Middle frontal gyrus (tissue), 1 donor: ENCODE measurements at regions not wholly inside any gene's neighbourhood (a gene's known extent, or its start where the extent isn't known, plus 50 kb on each side); places are given as distances from the start of the nearest gene placed in this dataset.

ENCODE experiments used
- DNase-seq: peaks from one replicate; pipeline ENCODE4 v3.0.0-alpha.2; 2015; ENCODE audit warnings: low spot score; ENCODE audit errors: extremely low spot score

DNA sequence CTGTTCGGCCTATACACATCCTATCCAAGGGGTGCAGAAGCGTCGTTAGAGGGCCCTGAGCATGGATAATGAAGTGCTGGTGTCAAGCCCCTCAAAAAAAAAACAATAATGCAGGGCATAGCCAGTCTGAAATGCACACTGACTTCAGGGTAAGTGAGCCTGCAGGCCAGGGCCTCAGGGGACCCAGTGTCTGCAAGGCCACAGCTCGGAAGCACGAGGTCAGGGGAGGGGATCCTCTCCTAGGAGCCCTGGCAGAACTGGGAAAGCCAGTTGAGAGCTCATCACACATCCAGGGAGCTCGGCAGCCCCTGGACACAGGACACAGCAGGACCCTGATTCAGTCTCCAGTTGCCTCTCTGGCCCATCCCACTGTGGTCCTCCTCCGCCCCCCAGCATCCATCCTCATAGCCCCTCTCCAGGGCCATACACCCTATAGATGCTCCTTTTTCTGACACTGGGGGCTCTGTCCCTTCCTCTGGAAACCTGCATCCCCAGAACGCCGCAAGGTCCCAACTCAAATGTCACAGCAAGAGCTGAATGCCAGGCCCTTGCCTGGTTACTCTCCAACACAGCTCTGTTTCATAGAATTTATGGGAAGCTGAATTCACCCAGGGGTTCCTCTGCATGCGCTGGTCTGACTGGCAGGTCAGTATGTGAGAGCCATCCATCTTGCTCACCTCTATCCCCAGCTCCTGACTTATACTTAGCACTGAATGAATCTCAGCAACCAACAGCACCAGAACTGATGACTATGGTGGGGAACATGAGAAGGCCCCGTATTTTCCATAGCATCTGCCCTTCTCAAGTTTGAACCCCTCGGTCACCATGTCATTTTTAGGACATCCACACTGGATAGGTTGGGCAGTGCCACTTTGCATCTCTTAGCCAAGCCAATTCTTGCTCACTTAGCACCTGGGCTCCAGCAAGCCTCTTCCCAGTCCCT lies 717.0 kb upstream of the IGFBP3 start:
- DNase-seq, result no peak

DNA sequence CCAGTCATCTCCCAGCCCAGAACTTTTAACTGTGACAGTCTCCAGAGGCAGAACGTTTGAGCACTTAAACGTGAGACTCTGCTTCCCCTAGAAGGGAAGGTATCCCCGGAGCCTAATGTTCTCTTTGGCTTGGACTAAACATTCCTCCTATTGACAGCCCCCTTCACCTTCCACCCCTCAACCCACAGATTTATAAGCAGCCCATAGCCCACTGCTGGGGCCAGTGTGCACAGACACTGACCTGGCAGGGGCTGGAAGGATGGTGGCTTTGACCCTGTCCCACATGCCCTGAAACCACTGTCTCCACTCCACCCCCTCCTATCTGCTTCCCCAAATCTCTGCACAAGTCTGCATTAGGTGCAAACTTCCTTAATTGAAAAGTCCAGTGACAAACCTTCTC lies 715.0 kb upstream of the IGFBP3 start:
- no peak for DNase-seq

DNA sequence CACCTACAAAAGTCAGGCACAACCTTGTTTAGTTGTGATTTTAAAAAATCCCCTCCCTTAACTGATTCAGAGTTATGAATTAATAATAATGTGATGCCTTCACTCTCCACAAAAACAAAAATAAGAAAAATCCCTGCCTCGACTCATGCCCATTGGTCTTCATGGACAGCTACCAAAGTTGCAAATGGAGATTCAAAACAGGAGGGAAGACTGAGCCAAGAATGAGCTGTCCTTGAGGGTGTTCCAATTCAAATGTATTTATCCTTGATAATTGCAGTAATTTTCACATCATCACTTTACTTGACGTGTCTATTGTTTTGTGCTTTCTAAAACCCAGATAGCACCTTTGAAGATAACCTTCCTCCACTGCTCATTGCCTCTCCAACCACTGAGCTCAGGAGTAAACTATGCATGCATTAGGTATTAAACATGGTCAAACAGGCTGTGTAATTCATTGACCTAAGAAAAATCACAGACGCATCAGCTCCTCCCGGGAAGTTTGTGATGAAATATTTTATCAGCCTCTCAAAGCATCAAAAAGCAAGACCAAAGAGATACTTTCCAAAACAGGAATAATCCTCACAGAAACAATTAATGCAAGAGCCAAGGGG lies 712.7 kb upstream of the IGFBP3 start:
- no peak for DNase-seq

DNA sequence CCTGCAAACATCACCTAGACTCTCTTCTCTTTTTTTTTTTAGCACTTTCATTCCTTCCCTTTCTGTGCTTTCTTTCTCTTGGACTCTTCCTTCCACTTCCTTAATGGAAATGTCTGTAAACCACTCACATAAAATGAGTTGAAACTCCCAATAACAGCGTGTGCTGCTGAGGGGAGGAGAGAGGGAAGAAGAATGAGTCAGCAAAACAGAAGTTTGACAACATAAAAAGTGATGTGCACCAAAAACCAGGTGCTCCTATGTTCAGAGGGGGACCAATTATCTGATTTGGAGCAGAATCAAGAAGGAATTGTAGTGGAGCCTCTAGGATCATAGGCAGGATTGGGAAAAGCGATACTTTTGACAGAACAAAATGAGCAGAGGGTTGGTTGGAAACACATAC lies 712.1 kb upstream of the IGFBP3 start:
- DNase-seq, result no peak

DNA sequence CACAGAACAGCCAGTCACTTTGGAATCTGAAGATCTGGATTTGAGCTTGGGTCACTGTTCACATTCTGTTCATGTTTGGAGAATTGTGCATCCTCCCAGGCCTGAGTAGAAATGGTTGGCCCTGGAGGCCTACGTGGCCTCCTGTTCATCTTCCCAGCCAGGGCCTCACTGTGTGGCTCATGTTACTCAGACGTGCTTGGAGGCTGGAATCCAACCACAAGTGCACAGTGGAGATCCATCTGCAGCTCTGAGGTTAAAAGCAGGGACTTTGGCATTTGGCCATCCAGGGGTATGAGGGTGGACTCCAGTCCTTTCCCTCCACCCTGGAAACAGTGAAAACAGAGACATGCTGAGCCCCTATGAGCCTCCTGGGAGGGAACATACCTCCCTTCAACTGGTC lies 709.0 kb upstream of the IGFBP3 start:
- no peak for DNase-seq

DNA sequence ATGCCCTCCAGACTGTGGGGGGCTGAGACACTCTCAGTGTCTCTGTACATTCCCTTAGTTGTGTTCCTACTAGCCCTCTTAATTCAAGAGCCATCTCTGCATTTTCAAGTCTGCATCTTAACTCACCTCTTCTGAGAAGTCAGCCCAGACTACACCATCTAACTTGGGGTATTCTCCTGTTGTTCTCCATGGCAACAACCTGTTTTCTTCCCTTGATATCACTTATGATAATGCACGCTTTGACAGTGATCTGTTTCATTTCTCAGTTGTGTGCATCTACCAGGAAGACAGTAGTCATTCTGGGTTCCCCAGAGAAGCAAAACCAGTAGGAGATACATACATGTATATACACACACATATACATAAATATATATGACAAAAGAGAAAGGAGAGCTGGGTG lies 707.3 kb upstream of the IGFBP3 start:
- no peak for DNase-seq

DNA sequence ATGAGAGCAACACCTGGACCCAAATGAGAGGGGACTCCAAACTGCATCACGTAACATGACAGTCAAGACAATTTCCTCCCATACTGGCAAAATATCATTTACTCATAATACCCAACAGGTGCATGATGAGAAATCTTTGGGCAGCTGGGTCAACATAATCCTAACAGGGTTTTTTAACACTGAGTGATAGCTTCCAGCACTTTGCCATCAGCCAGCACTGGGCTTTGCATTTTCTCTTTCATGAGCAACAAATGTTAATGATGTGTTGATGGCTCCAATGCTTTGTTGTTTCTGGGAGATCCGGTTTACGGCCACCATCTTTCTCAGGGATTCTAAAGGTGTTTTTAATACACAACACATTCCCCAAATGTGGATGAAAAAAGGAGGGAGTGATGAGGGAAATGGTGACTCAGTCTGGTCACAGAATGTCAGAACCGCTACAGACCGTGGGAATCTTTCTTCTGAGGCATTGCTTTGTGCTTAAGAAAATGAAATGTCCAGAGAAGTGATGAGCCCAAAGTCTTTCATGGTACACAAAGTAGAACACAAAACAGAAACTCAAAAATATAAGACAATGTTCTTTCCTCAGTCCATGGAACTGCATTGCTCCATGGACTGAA lies 705.7 kb upstream of the IGFBP3 start:
- DNase-seq, result no peak

DNA sequence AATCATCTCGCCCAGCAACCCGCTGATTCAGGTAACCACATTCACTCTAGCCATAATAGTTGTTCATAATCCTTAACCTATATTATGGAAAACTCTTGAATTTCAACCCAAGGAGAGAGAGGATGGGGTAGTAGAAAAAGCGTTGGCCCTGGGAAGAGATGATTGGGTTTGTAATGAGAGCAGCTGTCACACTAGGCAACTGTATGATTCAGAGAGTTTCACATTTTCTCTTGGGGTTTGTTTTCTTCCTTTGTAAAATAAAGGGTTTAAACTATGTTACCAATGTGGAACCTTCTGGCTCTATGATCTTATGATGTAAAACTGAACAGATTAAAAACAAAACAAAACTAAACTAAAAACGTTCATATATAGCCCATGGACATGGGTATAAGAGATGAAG lies 705.2 kb upstream of the IGFBP3 start:
- DNase-seq, result no peak

DNA sequence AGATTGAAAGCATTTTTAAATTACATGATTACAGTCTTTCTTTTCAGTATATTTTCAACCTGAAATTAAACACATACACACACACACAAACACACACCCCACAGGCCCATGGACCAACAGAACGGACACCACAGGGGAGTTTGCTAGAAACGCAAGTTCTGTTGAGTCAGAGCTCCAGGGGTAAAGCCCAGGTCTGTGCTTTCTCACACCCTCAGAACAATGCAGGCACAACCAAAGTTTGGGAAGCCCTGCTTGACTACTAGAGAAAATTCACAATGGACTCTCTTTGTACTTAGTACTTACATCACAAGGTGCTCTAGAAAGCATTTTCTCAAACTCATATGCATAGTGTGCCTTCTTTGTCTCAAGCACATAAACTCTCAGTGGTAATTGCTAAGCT lies 704.0 kb upstream of the IGFBP3 start:
- DNase-seq, result no peak

DNA sequence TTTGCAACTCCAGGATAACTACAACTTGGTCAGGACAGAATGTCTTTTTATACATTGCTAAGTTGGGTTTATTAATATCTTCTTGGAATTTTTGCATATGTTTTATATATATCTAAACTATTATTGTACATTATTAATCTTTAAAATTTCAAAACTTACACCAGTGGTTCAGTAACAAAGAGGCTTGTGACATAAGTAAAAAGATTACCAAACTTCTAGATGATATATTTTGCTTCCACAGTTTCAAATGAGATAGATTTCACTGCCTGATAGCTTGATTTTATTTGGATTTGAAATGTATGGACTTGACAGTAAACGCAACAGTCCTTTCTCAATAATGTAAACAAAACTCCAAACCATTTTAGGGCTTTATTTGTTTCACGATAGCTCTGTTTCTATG lies 701.2 kb upstream of the IGFBP3 start:
- no peak for DNase-seq

DNA sequence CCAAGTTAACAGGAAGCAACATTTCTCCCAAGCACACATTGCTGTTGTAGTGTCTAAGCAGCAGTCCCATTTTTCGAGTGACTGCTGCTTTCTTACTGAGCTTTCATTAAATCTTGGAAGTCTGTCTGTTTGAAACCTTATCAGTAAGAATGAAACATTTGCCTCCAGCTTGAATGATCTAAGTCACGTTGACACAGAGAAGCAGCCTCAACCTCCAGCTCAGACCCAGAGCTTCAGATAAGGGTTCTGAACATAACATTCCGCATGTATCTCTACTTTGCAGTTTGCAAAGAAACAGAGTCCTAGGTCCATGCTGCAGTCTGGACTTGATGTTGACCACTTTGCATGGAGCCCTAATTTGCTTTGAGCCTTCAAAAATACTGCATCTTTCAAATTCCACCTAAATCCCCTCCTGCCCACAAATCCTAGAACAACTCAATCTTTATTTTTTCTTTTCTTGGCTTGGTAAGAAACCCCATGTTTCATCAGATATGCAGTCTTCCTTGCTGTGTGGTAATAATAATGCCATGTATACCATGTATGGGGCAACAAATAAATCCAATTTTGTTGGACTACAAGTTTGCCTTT lies 698.7 kb upstream of the IGFBP3 start:
- DNase-seq, result no peak

DNA sequence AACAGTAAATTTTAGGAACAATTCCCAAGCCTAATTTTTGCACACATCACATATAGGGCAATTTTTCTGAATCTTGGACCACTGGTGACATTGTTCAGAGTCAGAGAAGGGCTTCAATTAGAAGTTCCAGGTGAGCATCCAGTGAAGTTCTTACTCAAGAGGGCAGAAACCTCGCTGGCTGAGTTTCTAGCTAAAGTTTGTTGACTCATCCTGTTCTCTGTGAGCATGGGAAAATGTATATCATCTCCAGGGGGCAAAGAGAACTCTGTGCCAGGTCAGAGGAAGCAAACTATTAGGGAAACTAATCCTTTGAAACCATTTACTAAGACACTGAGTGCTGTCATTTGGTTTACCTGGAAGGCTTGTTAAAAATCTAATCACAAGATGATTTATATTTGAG lies 695.6 kb upstream of the IGFBP3 start:
- DNase-seq, result no peak

DNA sequence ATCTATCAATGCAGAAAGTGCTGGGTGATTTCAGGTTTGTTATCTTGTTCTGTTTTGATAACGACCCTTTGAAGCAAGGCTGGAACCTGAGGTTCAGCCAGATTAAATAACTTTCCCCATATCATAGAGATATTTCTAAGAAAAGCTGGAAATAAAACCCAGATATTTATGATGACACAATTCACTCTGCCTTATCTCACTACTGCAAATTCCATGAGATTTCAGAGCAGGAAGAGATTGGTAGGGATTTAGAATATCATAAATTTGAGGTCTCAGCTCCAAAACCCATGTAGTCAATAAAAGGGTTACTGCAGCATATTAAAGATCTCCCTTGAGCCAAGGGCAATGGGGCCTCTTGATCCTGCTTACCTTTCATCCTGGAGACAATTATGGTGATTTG lies 692.5 kb upstream of the IGFBP3 start:
- DNase-seq, result no peak

DNA sequence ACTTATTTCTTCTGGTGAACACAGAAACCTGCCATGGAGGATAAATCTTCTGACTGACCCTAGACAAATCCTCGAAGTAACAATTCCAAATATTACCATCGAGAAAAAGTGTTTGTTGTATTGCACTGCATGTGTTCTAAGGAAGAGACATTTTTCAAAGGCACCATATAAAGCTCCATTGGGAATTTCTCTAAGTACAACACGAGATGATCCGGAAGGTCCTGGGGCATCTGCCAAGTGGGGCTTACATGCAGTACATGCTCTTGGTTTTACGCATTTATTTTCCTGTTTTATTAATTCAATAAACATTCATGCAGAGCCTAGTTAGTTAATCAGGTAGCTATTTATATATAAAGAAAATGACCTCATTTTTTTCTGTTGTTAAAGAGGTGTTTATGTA lies 692.0 kb upstream of the IGFBP3 start:
- DNase-seq, result no peak

DNA sequence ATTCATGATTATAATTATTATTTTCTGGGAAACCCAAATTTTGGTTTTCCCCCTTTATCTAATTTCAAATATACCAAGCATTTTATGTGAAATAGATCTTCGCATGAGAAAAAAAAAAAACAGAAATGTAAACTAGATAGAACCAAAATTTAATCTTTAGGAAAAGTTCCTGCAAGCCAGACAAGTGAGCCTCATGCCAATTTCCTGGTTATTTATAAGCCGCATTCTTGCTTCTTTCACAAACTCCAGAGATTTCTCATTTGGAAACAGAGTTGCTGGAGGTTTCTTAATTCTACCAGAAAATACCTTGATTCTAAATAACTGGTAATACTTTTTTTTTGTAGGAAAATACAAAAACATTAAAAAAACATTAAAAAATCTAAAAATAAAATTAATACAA lies 690.4 kb upstream of the IGFBP3 start:
- DNase-seq, result no peak

DNA sequence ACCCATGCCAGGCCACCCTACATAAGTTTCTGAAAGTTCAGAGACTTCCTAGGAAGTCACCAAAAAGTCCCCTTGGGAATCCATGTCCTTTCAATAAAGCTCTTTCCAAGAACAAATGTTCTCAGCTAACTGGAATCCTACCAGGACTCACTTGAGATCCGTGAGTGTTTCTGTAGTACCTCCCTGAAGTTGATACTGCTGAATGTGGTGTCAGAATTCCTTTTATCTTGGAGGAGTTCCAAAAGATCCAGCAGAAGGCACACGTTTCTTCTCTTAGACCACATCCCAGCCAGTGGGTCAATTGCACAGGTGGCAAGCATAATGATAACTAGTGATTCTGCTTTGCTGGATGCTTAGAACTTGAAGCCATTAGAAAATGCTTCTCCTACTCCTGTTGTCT lies 689.7 kb upstream of the IGFBP3 start:
- DNase-seq, result no peak

DNA sequence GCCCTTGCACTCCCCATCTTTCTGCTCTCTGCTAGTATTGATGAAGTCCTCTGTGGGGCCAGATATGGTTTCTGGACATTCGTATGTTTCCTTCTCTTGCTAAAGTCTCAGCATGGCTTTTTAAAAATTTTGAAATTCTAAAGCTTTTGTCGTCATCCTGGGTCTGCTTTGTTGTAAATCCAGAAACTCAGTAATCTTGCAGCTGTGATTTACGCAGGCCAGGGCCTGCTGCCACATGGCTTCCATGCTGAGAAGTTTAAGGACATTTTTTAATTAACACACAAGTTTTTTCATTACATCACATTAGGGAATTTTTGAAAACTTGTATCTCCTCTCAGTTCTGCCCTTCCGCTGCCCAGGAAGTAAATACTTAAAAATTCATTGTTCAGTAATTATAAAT lies 686.1 kb upstream of the IGFBP3 start:
- no peak for DNase-seq

DNA sequence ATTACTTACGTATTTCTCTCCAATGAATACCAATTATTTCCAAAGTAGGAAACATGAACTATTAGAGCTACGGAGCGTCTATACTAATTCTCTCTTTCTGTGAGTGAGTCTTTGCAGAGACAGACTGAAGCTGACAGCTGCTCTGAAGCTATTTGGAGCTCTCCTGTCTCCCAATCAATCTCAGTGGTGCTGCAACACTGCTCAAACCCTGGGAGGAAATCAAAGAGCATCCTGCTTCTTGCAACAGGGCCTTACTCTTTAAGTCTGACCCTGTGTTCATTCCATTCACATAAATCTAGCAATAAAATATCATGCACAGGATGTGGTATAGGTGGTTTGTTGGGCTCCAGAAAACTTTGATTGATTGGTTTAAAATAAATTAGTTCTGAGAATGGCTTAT lies 685.7 kb upstream of the IGFBP3 start:
- DNase-seq, result no peak

DNA sequence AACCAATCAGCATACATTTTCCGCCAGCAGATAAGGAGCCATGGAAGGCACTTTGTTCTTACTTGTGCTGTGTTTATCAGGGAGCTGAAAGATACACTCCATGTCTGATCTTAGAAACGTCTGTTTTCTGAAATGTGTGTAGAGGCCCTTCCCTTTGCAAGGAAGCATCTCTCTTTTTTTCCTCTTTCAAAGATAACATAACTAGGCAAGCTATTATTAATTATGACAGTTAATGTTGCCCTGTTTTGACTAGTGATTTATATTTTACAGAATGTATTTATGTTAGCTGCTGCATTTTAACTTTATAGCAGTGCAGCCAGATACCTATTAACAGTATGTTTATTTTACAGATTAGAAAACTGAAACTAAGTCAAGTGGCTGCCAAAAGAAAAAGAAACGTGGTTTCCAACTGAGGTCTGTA lies 683.2 kb upstream of the IGFBP3 start:
- DNase-seq, result no peak

DNA sequence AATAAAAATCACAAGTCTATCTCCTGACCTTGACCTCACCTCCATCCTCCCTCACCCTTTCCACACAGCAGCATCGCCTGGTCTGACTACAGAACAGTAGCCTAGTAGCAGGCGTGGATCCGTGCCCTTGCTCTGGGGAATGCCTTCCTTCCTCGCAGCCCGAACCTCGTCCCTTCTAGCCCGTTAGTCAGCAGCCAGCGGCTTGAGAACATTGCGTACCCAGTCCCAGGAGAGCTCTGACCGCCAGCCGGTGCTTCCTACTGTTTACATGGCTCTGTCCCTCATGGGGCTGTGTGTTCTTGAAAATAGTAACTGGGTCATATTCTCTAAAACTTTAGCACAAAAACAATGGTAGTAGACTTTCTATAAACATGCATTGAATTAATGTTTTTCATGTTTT lies 682.7 kb upstream of the IGFBP3 start:
- DNase-seq, result no peak

DNA sequence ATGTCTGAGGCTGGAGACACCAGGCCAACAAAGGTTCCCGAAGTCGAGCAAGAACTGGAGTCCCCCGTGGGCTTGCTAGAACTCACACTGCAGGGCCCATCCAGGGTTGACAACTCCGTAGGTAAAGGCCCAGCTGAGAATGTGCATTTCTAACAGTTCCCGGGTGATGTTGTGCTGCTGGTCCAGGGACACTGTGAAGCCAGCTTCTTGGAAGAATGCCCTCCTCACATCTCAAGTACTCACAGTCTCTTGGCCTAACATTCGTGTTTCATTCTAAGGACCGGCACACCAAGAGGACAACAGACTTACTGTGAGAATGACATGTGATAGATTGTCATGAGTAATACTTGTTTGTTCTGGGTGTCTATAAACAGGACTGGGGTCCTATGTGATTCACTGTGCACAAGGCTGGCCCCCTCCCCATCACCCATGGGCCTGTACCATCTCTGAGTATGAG lies 682.3 kb upstream of the IGFBP3 start:
- DNase-seq, result no peak

DNA sequence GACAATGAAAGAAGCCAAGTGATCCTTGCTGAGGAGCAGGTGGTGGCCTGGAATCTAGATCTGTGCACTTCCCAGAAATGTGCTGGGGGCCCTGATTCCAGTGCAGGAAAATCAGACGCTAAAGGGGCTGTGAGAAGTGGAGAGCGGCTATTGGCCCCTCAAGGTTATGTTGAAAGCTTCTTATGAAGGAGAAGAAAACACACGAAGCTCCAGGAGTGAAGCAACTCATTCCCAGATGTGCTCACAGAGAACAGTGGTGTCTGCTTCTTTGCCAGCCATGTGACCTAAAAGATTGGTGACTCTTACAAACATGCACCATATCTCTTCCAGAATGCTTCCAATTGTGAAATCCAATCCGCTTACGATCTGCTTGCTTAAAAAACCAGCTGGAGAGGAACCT lies 679.3 kb upstream of the IGFBP3 start:
- DNase-seq, result no peak
